ENCODE measurements at regions not wholly inside any gene's neighbourhood (a gene's known extent, or its start where the extent isn't known, plus 50 kb on each side); places are given as distances from the start of the nearest gene placed in this dataset.

GRCh38 chr15:39451871-39452270, 129.0 kb upstream of the THBS1 start (continued):
- TF ChIP-seq MXI1 (IDR thresholded peaks at IDR 0.05; ENCODE audit: low read depth, low read length): no peak
- no peak for TF ChIP-seq MAX (IDR thresholded peaks at IDR 0.05; ENCODE audit: low read depth)
- TF ChIP-seq GABPA (IDR thresholded peaks at IDR 0.05; ENCODE audit: low read depth): no peak

- Histone ChIP-seq H2AFZ (ENCODE audit: low read depth) (no peak overlapping the region), H3K4me1 (ENCODE audit: control insufficient read depth in 1 of 2, insufficient read depth in 2 of 2, low read depth in 1 of 2, low read length in 1 of 2) (peaks cover 0 to 2% of the 10 kb centered on the region in 2 experiments; a peak in 2 of 4 replicates), H3K79me2 (ENCODE audit: insufficient read depth) (no peaks in the 10 kb centered on the region), H3K4me2 (no peak overlapping the region), H3K9me2 (no peaks in the 10 kb centered on the region), H3K4me3 (ENCODE audit: low read depth in 2 of 2, low read length in 1 of 2) (no peak overlapping the region), H3K27ac (ENCODE audit: low read depth in 2 of 2, low read length in 1 of 2) (no peak overlapping the region), H3K9ac (no peak overlapping the region), H4K20me1 (ENCODE audit: insufficient read depth) (no peaks in the 10 kb centered on the region), H3F3A (replicated peaks; ENCODE audit: insufficient read depth) (no peaks in the 10 kb centered on the region), H3K9me3 (no peaks in the 10 kb centered on the region), H3K27me3 (ENCODE audit: insufficient read depth) (no peaks in the 10 kb centered on the region), H3K36me3 (replicated peaks in 1 of 2; ENCODE audit: control insufficient read depth in 1 of 2, insufficient read depth in 2 of 2, low read length in 1 of 2) (no peaks in the 10 kb centered on the region)
- 89% methylated on average over 4 of the region's 4 CpGs for WGBS (ENCODE audit: low lambda C conversion rate)
- ChIA-PET POLR2A (no interaction called here), CTCF (no interaction called here)
- TF ChIP-seq FOSL2 (IDR thresholded peaks at IDR 0.05; ENCODE audit: borderline replicate concordance, low read depth): no peak
- TF ChIP-seq SIN3A (IDR thresholded peaks at IDR 0.05; ENCODE audit: borderline replicate concordance, low read depth, low read length): no peak
- TF ChIP-seq ELF1 (IDR thresholded peaks at IDR 0.05): no peak
- no peak for TF ChIP-seq IRF3 (IDR thresholded peaks at IDR 0.05; ENCODE audit: low read depth, low read length)
- no peak for DNase-seq
Observed at GRCh38 chr15:39453620-39454019, 127.3 kb upstream of the THBS1 start.

GRCh38 chr15:39454189-39454986, 126.5 kb upstream of the THBS1 start:
- CTCF ChIA-PET: interaction anchor here (1.2 kb wide), 1 partner anchor 30 kb away, joined by 3 read pairs; no protein-coding TSS in a partner anchor
- no peak for TF ChIP-seq REST (IDR thresholded peaks at IDR 0.05; ENCODE audit: low read depth, low read length)
- TF ChIP-seq JUND (IDR thresholded peaks at IDR 0.05): no peak
- TF ChIP-seq RAD21 (IDR thresholded peaks at IDR 0.05; ENCODE audit: low read length): no peak
- no peak for TF ChIP-seq RFX5 (IDR thresholded peaks at IDR 0.05; ENCODE audit: low read length)
- TF ChIP-seq EP300 (IDR thresholded peaks at IDR 0.05; ENCODE audit: borderline replicate concordance in 1 of 2, low read depth in 1 of 2, low read length in 1 of 2): no peak
- no peak for TF ChIP-seq FOSL2 (IDR thresholded peaks at IDR 0.05; ENCODE audit: borderline replicate concordance, low read depth)
- no peak for TF ChIP-seq IRF3 (IDR thresholded peaks at IDR 0.05; ENCODE audit: low read depth, low read length)
- no peak for TF ChIP-seq FOXJ3 (CRISPR knock-in tag; IDR thresholded peaks at IDR 0.05)
- no peak for TF ChIP-seq FOXM1 (IDR thresholded peaks at IDR 0.05; ENCODE audit: low read depth)
- no peak for TF ChIP-seq MAX (IDR thresholded peaks at IDR 0.05; ENCODE audit: low read depth)
- TF ChIP-seq PBX3 (IDR thresholded peaks at IDR 0.05): no peak
- TF ChIP-seq TCF12 (IDR thresholded peaks at IDR 0.05): no peak
- TF ChIP-seq SMC3 (IDR thresholded peaks at IDR 0.05; ENCODE audit: low read depth, low read length): no peak
- H3K4me2 ChIP-seq: no peak overlapping the region
- H2AFZ ChIP-seq (ENCODE audit: low read depth): no peak overlapping the region
- H3K9ac ChIP-seq: no peak overlapping the region
- no peak overlapping the region for H3K4me3 ChIP-seq (ENCODE audit: low read depth in 2 of 2, low read length in 1 of 2)
- H3K9me3 ChIP-seq: no peaks in the 10 kb centered on the region
- no peaks in the 10 kb centered on the region for H3F3A ChIP-seq (replicated peaks; ENCODE audit: insufficient read depth)
- POLR2A ChIA-PET: no interaction called here
- H3K27me3 ChIP-seq (ENCODE audit: insufficient read depth): no peaks in the 10 kb centered on the region
- H4K20me1 ChIP-seq (ENCODE audit: insufficient read depth): no peaks in the 10 kb centered on the region
- H3K79me2 ChIP-seq (ENCODE audit: insufficient read depth): no peaks in the 10 kb centered on the region
- H3K36me3 ChIP-seq (replicated peaks in 1 of 2; ENCODE audit: control insufficient read depth in 1 of 2, insufficient read depth in 2 of 2, low read length in 1 of 2): no peaks in the 10 kb centered on the region
- H3K9me2 ChIP-seq: no peaks in the 10 kb centered on the region
- DNase-seq: peak; percentile 6
- 89% methylated on average over 5 of the region's 5 CpGs for WGBS (ENCODE audit: low lambda C conversion rate)
- peaks cover 0 to 2% of the 10 kb centered on the region in 2 experiments; a peak in 2 of 4 replicates for H3K4me1 ChIP-seq (ENCODE audit: control insufficient read depth in 1 of 2, insufficient read depth in 2 of 2, low read depth in 1 of 2, low read length in 1 of 2)
- H3K27ac ChIP-seq (ENCODE audit: low read depth in 2 of 2, low read length in 1 of 2): no peak overlapping the region

Measured in SK-N-SH (cell line).